HepG2 (cell line): ENCODE measurements at regions not wholly inside any gene's neighbourhood (a gene's known extent, or its start where the extent isn't known, plus 50 kb on each side); places are given as distances from the start of the nearest gene placed in this dataset.

Source experiments
- ATAC-seq: fragments of 200-7000 bp; cut with Tn5 transposase; 3 replicates; pipeline ENCODE4 v1.9.1; 2020; ENCODE audit warnings: mild to moderate bottlenecking, moderate library complexity
- BruUV-seq: library from RNA; stranded (reverse); fragments of 400-500 nt; replicated peaks from 2 replicates; lab custom pipeline; 2021; lab: Mats Ljungman, UMichigan
- CTCF ChIA-PET: fragments of 300-600 bp; formaldehyde crosslinking; extraction: SDS; loops from one replicate; lab custom pipeline; 2021; ENCODE audit warnings: low total read pairs, inconsistent platforms, low intra/inter-chr PET ratio; lab: Yijun Ruan, JAX
- POLR2A ChIA-PET: fragments of 350-600 bp; sonication (Branson Sonifier 250); formaldehyde crosslinking; loops from one replicate; lab custom pipeline; 2020; ENCODE audit warnings: antibody characterized with exemption, inconsistent platforms; lab: Yijun Ruan, JAX
- DNase-seq: peaks from one replicate; pipeline ENCODE4 v3.0.0-alpha.2; 2015; ENCODE audit warnings: low spot score
- FAIRE-seq: peaks from 3 replicates; lab custom pipeline; 2011; peaks lifted over from hg19 to GRCh38; lab: Jason Lieb, UNC
- H2AFZ ChIP-seq: one replicate; pipeline ENCODE4 v1.6.1; 2011; ENCODE audit warnings: low read length, inconsistent platforms
- H3K27ac ChIP-seq: fragments of 300-600 bp; 3 replicates; pipeline ENCODE4 v1.8.0; 2011; ENCODE audit warnings: mixed run types, mild to moderate bottlenecking, mixed read lengths, low read length, inconsistent platforms; ENCODE audit not compliant: insufficient read depth; ENCODE audit errors: extremely low read length
- H3K27me3 ChIP-seq, 2 experiments: fragments of 200-600 bp in 1 of 2; 2 replicates in 1 of 2; 3 replicates in 1 of 2; pipeline versions ENCODE4 v1.6.0 to v1.8.0; 2011; ENCODE audit warnings: low read length in 2 of 2, mild to moderate bottlenecking in 2 of 2, moderate library complexity in 2 of 2, inconsistent platforms in 1 of 2; ENCODE audit not compliant: insufficient read depth in 2 of 2, control insufficient read depth in 1 of 2
- H3K36me3 ChIP-seq, 2 experiments: fragments of 200-600 bp in 1 of 2; replicated peaks in 1 of 2; 2 replicates in 1 of 2; 3 replicates in 1 of 2; pipeline versions ENCODE4 v1.5.1 to v1.8.0; 2011; ENCODE audit warnings: low read length in 2 of 2, inconsistent platforms in 1 of 2; ENCODE audit not compliant: insufficient read depth in 2 of 2, control insufficient read depth in 1 of 2
- H3K4me1 ChIP-seq: 2 replicates; pipeline ENCODE4 v1.5.1; 2012; ENCODE audit warnings: low read length, inconsistent platforms; ENCODE audit not compliant: insufficient read depth
- H3K4me2 ChIP-seq: 2 replicates; pipeline ENCODE4 v1.6.0; 2011; ENCODE audit warnings: low read depth, low read length, inconsistent platforms
- H3K4me3 ChIP-seq, 3 experiments: fragments of 200-600 bp in 1 of 3; sonication (generic), shearing (Covaris generic) in 1 of 3; replicated peaks in 1 of 3; 2 replicates each; pipeline ENCODE4 v1.5.1; 2011 to 2016; ENCODE audit warnings: low read length in 3 of 3, inconsistent platforms in 2 of 3, low read depth in 2 of 3, mild to moderate bottlenecking in 2 of 3, control low read depth in 1 of 3, mixed read lengths in 1 of 3; ENCODE audit not compliant: insufficient read depth in 1 of 3
- H3K79me2 ChIP-seq: one replicate; pipeline ENCODE4 v1.6.1; 2011; ENCODE audit warnings: low read length, inconsistent platforms; ENCODE audit not compliant: insufficient read depth
- H3K9ac ChIP-seq: 2 replicates; pipeline ENCODE4 v1.6.0; 2011; ENCODE audit warnings: mild to moderate bottlenecking, low read depth, low read length, inconsistent platforms; ENCODE audit not compliant: insufficient read depth
- H3K9me3 ChIP-seq: 2 replicates; pipeline ENCODE4 v1.5.1; 2012; ENCODE audit warnings: mild to moderate bottlenecking, low read length
- H4K20me1 ChIP-seq: 2 replicates; pipeline ENCODE4 v1.6.0; 2011; ENCODE audit warnings: inconsistent platforms, mild to moderate bottlenecking, low read length, moderate library complexity; ENCODE audit not compliant: insufficient read depth
- MBNL3 ChIP-seq: fragments of 250-450 bp; sonication (Bioruptor Pico); conservative IDR thresholded peaks from 2 replicates; pipeline ENCODE4 v1.8.0; 2022; ENCODE audit warnings: mild to moderate bottlenecking, inconsistent platforms
- NPAS2 ChIP-seq: sonication (generic); formaldehyde crosslinking; IDR thresholded peaks from 2 replicates; pipeline ENCODE4 v1.8.0; 2022; ENCODE audit warnings: mild to moderate bottlenecking, missing genetic modification reagents, borderline replicate concordance
- NR2C2 ChIP-seq: sonication (generic); formaldehyde crosslinking; IDR thresholded peaks from 2 replicates; pipeline ENCODE4 v1.4.0; 2020; ENCODE audit warnings: missing genetic modification reagents, mild to moderate bottlenecking, moderate library complexity, borderline replicate concordance
- THAP11 ChIP-seq: IDR thresholded peaks from 2 replicates; pipeline ENCODE4 v1.6.1; 2016; ENCODE audit warnings: missing biosample characterization, missing genetic modification reagents
- ZBTB3 ChIP-seq: sonication (generic); formaldehyde crosslinking; IDR thresholded peaks from 2 replicates; pipeline ENCODE4 v1.4.0; 2020; ENCODE audit warnings: low read depth, mild to moderate bottlenecking, moderate library complexity, missing genetic modification reagents, borderline replicate concordance
- ZBTB38 ChIP-seq: sonication (generic); formaldehyde crosslinking; IDR thresholded peaks from 2 replicates; pipeline ENCODE4 v1.5.1; 2020; ENCODE audit warnings: mild to moderate bottlenecking, missing genetic modification reagents
- ZKSCAN1 ChIP-seq: fragments of 150-350 bp; IDR thresholded peaks from 2 replicates; pipeline ENCODE4 v1.6.1; 2014; ENCODE audit warnings: low read length
- ZNF234 ChIP-seq: sonication (generic); formaldehyde crosslinking; conservative IDR thresholded peaks from 2 replicates; pipeline ENCODE4 v1.5.1; 2020; ENCODE audit warnings: mild to moderate bottlenecking, missing genetic modification reagents
- ZNF251 ChIP-seq: sonication (generic); formaldehyde crosslinking; IDR thresholded peaks from 2 replicates; pipeline ENCODE4 v1.9.0; 2021; ENCODE audit warnings: mild to moderate bottlenecking, missing genetic modification reagents
- WGBS: methylation state at CpG from one replicate; pipeline ENCODE4 v1.1.6; 2017; ENCODE audit warnings: low lambda C conversion rate; 5-methylcytosine and 5-hydroxymethylcytosine counted together
- in situ Hi-C: cut with HindIII; loops from 2 replicates; pipeline ENCODE4 v1.10.0; 2017; ENCODE audit warnings: low pct_unique_long_range_greater_than_20kb; ENCODE audit not compliant: extremely low pct_ligation_motif_present
- intact Hi-C: fragments of 100-400 bp; cut with micrococcal nuclease; formaldehyde crosslinking; loops from one replicate; pipeline ENCODE4 v1.10.0; 2022; ENCODE audit not compliant: unreplicated experiment
- TF ChIP-seq, protein P1 (sequence below): sonication (generic); formaldehyde crosslinking; IDR thresholded peaks from 2 replicates; pipeline ENCODE4 v1.4.0; 2020; ENCODE audit warnings: mild to moderate bottlenecking, missing genetic modification reagents
- TF ChIP-seq, protein P2 (sequence below): sonication (generic); formaldehyde crosslinking; IDR thresholded peaks from 2 replicates; pipeline ENCODE4 v1.4.0; 2020; ENCODE audit warnings: missing genetic modification reagents
- TF ChIP-seq, protein P3 (sequence below): sonication (generic); formaldehyde crosslinking; IDR thresholded peaks from 2 replicates; pipeline ENCODE4 v1.8.1; 2023; ENCODE audit warnings: mild to moderate bottlenecking, inconsistent platforms, moderate library complexity, missing genetic modification reagents, borderline replicate concordance
- TF ChIP-seq, protein P4 (sequence below): sonication (generic); formaldehyde crosslinking; IDR thresholded peaks from 2 replicates; pipeline ENCODE4 v1.5.0; 2020; ENCODE audit warnings: missing genetic modification reagents

DNA sequence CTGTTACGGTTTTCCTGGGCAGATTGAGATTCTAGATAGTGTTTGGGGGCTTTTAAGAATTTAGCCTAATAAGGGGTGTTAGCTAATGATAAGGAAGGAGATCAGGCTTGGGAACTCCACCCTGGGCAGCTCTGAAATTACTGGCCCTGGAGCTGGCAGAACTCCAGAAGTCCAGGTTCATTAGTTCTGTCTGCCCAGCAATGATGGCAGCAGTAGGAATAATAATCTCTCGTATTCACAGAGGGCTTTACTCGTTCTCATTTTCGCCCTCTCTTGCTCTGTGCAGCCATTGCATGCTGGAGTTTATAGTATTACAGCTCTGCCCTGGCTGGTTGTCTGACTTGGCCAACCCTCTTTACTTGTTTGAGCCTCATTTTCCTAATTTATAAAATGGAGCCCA is 216.0 kb downstream of the HAPSTR1 start:
- 33% methylated on average over 4 of the region's 4 CpGs for WGBS
- FAIRE-seq (no peak), ATAC-seq (no peak), DNase-seq (no peak)
- TF ChIP-seq ZKSCAN1 (no peak), NPAS2 (CRISPR knock-in tag) (no peak), ZBTB38 (CRISPR knock-in tag) (no peak), NR2C2 (CRISPR knock-in tag) (no peak), THAP11 (CRISPR knock-in tag) (no peak), MBNL3 (CRISPR knock-in tag) (no peak), ZNF251 (CRISPR knock-in tag) (no peak), ZBTB3 (no peak), ZNF234 (no peak)
- TF ChIP-seq, protein P1, sequence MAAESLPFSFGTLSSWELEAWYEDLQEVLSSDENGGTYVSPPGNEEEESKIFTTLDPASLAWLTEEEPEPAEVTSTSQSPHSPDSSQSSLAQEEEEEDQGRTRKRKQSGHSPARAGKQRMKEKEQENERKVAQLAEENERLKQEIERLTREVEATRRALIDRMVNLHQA (CRISPR knock-in tag), result no peak
- TF ChIP-seq, protein P2, sequence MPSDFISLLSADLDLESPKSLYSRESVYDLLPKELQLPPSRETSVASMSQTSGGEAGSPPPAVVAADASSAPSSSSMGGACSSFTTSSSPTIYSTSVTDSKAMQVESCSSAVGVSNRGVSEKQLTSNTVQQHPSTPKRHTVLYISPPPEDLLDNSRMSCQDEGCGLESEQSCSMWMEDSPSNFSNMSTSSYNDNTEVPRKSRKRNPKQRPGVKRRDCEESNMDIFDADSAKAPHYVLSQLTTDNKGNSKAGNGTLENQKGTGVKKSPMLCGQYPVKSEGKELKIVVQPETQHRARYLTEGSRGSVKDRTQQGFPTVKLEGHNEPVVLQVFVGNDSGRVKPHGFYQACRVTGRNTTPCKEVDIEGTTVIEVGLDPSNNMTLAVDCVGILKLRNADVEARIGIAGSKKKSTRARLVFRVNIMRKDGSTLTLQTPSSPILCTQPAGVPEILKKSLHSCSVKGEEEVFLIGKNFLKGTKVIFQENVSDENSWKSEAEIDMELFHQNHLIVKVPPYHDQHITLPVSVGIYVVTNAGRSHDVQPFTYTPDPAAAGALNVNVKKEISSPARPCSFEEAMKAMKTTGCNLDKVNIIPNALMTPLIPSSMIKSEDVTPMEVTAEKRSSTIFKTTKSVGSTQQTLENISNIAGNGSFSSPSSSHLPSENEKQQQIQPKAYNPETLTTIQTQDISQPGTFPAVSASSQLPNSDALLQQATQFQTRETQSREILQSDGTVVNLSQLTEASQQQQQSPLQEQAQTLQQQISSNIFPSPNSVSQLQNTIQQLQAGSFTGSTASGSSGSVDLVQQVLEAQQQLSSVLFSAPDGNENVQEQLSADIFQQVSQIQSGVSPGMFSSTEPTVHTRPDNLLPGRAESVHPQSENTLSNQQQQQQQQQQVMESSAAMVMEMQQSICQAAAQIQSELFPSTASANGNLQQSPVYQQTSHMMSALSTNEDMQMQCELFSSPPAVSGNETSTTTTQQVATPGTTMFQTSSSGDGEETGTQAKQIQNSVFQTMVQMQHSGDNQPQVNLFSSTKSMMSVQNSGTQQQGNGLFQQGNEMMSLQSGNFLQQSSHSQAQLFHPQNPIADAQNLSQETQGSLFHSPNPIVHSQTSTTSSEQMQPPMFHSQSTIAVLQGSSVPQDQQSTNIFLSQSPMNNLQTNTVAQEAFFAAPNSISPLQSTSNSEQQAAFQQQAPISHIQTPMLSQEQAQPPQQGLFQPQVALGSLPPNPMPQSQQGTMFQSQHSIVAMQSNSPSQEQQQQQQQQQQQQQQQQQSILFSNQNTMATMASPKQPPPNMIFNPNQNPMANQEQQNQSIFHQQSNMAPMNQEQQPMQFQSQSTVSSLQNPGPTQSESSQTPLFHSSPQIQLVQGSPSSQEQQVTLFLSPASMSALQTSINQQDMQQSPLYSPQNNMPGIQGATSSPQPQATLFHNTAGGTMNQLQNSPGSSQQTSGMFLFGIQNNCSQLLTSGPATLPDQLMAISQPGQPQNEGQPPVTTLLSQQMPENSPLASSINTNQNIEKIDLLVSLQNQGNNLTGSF (CRISPR knock-in tag), result no peak
- TF ChIP-seq, protein P3, sequence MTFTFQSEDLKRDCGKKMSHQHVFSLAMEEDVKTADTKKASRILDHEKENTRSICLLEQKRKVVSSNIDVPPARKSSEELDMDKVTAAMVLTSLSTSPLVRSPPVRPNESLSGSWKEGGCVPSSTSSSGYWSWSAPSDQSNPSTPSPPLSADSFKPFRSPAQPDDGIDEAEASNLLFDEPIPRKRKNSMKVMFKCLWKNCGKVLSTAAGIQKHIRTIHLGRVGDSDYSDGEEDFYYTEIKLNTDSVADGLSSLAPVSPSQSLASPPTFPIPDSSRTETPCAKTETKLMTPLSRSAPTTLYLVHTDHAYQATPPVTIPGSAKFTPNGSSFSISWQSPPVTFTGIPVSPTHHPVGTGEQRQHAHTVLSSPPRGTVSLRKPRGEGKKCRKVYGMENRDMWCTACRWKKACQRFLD (CRISPR knock-in tag), result no peak
- TF ChIP-seq, protein P4, sequence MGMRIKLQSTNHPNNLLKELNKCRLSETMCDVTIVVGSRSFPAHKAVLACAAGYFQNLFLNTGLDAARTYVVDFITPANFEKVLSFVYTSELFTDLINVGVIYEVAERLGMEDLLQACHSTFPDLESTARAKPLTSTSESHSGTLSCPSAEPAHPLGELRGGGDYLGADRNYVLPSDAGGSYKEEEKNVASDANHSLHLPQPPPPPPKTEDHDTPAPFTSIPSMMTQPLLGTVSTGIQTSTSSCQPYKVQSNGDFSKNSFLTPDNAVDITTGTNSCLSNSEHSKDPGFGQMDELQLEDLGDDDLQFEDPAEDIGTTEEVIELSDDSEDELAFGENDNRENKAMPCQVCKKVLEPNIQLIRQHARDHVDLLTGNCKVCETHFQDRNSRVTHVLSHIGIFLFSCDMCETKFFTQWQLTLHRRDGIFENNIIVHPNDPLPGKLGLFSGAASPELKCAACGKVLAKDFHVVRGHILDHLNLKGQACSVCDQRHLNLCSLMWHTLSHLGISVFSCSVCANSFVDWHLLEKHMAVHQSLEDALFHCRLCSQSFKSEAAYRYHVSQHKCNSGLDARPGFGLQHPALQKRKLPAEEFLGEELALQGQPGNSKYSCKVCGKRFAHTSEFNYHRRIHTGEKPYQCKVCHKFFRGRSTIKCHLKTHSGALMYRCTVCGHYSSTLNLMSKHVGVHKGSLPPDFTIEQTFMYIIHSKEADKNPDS (CRISPR knock-in tag), result no peak
- BruUV-seq, result no TSS peak
- no peaks in the 10 kb centered on the region for H4K20me1 ChIP-seq
- no peak overlapping the region for H3K9ac ChIP-seq
- H3K4me1 ChIP-seq, result no peaks in the 10 kb centered on the region
- ChIA-PET POLR2A (no interaction called here), CTCF (no interaction called here)
- in situ Hi-C loops, result no loop called here
- H2AFZ ChIP-seq, result no peak overlapping the region
- intact Hi-C loops, result loop anchor here (10.0 kb wide), 1 partner anchor 143 kb away; no protein-coding TSS in a partner anchor
- H3K79me2 ChIP-seq, result no peaks in the 10 kb centered on the region
- H3K9me3 ChIP-seq, result peaks cover 1% of the 10 kb centered on the region; the same call in 1 of the 2 replicates
- no peak overlapping the region for H3K27ac ChIP-seq
- no peaks in the 10 kb centered on the region; a peak in 1 of 5 replicates for H3K27me3 ChIP-seq
- H3K36me3 ChIP-seq, result no peaks in the 10 kb centered on the region
- H3K4me3 ChIP-seq, result no peak overlapping the region
- H3K4me2 ChIP-seq, result no peak overlapping the region
